ENCODE measurements at regions not wholly inside any gene's neighbourhood (a gene's known extent, or its start where the extent isn't known, plus 50 kb on each side); places are given as distances from the start of the nearest gene placed in this dataset.
A peak's percentile ranks its signal among the peaks of the same experiment; 100 is the strongest.

GRCh38 chr6:44058617-44059358 lies 68.5 kb downstream of the MRPL14 start (continued):
- TF ChIP-seq ZMAT5 (CRISPR knock-in tag; IDR thresholded peaks at IDR 0.05; ENCODE audit: borderline replicate concordance, low read depth): no peak
- no peak for TF ChIP-seq GATAD1 (CRISPR knock-in tag; IDR thresholded peaks at IDR 0.05)
- TF ChIP-seq ZNF891 (CRISPR knock-in tag; IDR thresholded peaks at IDR 0.05): no peak
- TF ChIP-seq BHLHE40 (IDR thresholded peaks at IDR 0.05; ENCODE audit: low read length): 0 out of 2 replicates have a peak, but pooled peaks have one; percentile 63
- no peak for TF ChIP-seq XBP1 (CRISPR knock-in tag; IDR thresholded peaks at IDR 0.05)
- TF ChIP-seq TFE3 (CRISPR knock-in tag; IDR thresholded peaks at IDR 0.05): peak; percentile 78
- peak; percentile 77; the same call in 1 of the 2 replicates for TF ChIP-seq ZNF691 (CRISPR knock-in tag; IDR thresholded peaks at IDR 0.05; ENCODE audit: borderline replicate concordance, low read depth)
- TF ChIP-seq SKIL (CRISPR knock-in tag; IDR thresholded peaks at IDR 0.05; ENCODE audit: borderline replicate concordance): no peak
- no peak for TF ChIP-seq MBNL3 (CRISPR knock-in tag; conservative IDR thresholded peaks at IDR 0.05)
- TF ChIP-seq SNAPC2 (CRISPR knock-in tag; IDR thresholded peaks at IDR 0.05): no peak
- TF ChIP-seq TAF15 (IDR thresholded peaks at IDR 0.05; ENCODE audit: low read depth, low read length, poor library complexity, severe bottlenecking): no peak
- no peak for TF ChIP-seq ZXDC (CRISPR knock-in tag; IDR thresholded peaks at IDR 0.05)
- no peak for TF ChIP-seq KDM4B (CRISPR knock-in tag; IDR thresholded peaks at IDR 0.05)
- no peak for TF ChIP-seq HOXA9 (CRISPR knock-in tag; IDR thresholded peaks at IDR 0.05; ENCODE audit: borderline replicate concordance)
- TF ChIP-seq ZBTB14 (CRISPR knock-in tag; IDR thresholded peaks at IDR 0.05): peak; percentile 25; the same call in 1 of the 2 replicates
- no peak for TF ChIP-seq ZNF468 (CRISPR knock-in tag; IDR thresholded peaks at IDR 0.05)
- peak; percentile 67 for TF ChIP-seq SKI (IDR thresholded peaks at IDR 0.05; ENCODE audit: partially characterized antibody)
- no peak for TF ChIP-seq ELF1 (CRISPR knock-in tag; IDR thresholded peaks at IDR 0.05)
- no peak for TF ChIP-seq MAFG (CRISPR knock-in tag; IDR thresholded peaks at IDR 0.05)
- TF ChIP-seq ESRRA (CRISPR knock-in tag; IDR thresholded peaks at IDR 0.05; ENCODE audit: low read depth): 0 out of 2 replicates have a peak, but pooled peaks have one; percentile 29
